ENCODE measurements at regions not wholly inside any gene's neighbourhood (a gene's known extent, or its start where the extent isn't known, plus 50 kb on each side); places are given as distances from the start of the nearest gene placed in this dataset.

- H3K4me1 ChIP-seq, result no peaks in the 10 kb centered on the region
- no peak for DNase-seq
- H3K27ac ChIP-seq, result no peak overlapping the region
- H3K27me3 ChIP-seq, result no peaks in the 10 kb centered on the region
- TF ChIP-seq POLR2A (IDR thresholded peaks at IDR 0.05), result no peak
- no peak for TF ChIP-seq CTCF (IDR thresholded peaks at IDR 0.05)
- H3K9me3 ChIP-seq, result no peaks in the 10 kb centered on the region
- H3K4me3 ChIP-seq, result no peak overlapping the region
- H3K36me3 ChIP-seq, result no peaks in the 10 kb centered on the region
These were observed 331.0 kb upstream of the RASGRP1 start for GRCh38 chr15:38895326-38896255.

GRCh38 chr15:38896647-38897046 lies 332.0 kb upstream of the RASGRP1 start:
- Histone ChIP-seq H3K27ac (no peak overlapping the region), H3K4me3 (no peak overlapping the region), H3K27me3 (no peaks in the 10 kb centered on the region), H3K36me3 (no peaks in the 10 kb centered on the region), H3K4me1 (no peaks in the 10 kb centered on the region), H3K9me3 (no peaks in the 10 kb centered on the region)
- no peak for DNase-seq
- TF ChIP-seq CTCF (IDR thresholded peaks at IDR 0.05) (no peak), POLR2A (IDR thresholded peaks at IDR 0.05) (no peak)

- no peak for DNase-seq
- Histone ChIP-seq H3K4me1 (no peaks in the 10 kb centered on the region), H3K9me3 (no peaks in the 10 kb centered on the region), H3K4me3 (no peak overlapping the region), H3K27me3 (no peaks in the 10 kb centered on the region), H3K27ac (no peak overlapping the region), H3K36me3 (no peaks in the 10 kb centered on the region)
- TF ChIP-seq CTCF (IDR thresholded peaks at IDR 0.05), result no peak
- TF ChIP-seq POLR2A (IDR thresholded peaks at IDR 0.05), result no peak
These were observed 332.9 kb upstream of the RASGRP1 start for GRCh38 chr15:38897551-38897950.

- Histone ChIP-seq H3K27ac (no peak overlapping the region), H3K27me3 (no peaks in the 10 kb centered on the region), H3K9me3 (no peaks in the 10 kb centered on the region), H3K4me1 (no peaks in the 10 kb centered on the region), H3K36me3 (no peaks in the 10 kb centered on the region), H3K4me3 (no peak overlapping the region)
- no peak for DNase-seq
- TF ChIP-seq POLR2A (IDR thresholded peaks at IDR 0.05) (no peak), CTCF (IDR thresholded peaks at IDR 0.05) (no peak)
These were observed 333.6 kb upstream of the RASGRP1 start for GRCh38 chr15:38898236-38898635.

GRCh38 chr15:38899300-38899699 lies 334.7 kb upstream of the RASGRP1 start:
- H3K9me3 ChIP-seq, result no peaks in the 10 kb centered on the region
- H3K36me3 ChIP-seq, result no peaks in the 10 kb centered on the region
- no peak for DNase-seq
- no peak overlapping the region for H3K4me3 ChIP-seq
- no peaks in the 10 kb centered on the region for H3K4me1 ChIP-seq
- TF ChIP-seq CTCF (IDR thresholded peaks at IDR 0.05) (no peak), POLR2A (IDR thresholded peaks at IDR 0.05) (no peak)
- H3K27ac ChIP-seq, result no peak overlapping the region
- H3K27me3 ChIP-seq, result no peaks in the 10 kb centered on the region
